HG03159 (cell line): ENCODE measurements at regions not wholly inside any gene's neighbourhood (a gene's known extent, or its start where the extent isn't known, plus 50 kb on each side); places are given as distances from the start of the nearest gene placed in this dataset.

Experiments
- ATAC-seq: cut with Tn5 transposase; IDR thresholded peaks from one replicate; pipeline ENCODE4 v1.9.1; 2021; ENCODE audit warnings: mild to moderate bottlenecking, moderate library complexity; ENCODE audit not compliant: unreplicated experiment

GRCh38 chr15:62920682-62921502 lies 121.7 kb upstream of the TPM1 start:
- no peak for ATAC-seq

DNA sequence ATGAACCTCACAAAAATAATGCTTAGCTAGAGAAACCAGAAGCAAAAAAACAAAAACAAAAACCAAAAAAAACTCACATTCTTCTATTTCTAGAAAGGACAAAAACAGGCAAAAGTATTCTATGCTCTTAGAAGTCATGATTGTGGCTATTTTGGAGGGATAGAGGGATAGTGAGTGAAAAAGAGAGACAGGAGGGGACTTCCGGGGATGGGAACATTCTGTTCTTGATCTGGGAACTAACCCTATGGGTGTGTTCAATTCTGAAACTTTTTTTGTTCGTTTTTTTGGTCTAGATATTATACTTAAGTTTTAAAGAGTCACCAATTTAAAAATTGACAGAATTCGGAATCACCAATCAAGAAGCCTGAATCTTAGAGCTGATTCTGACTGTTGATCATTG lies 120.0 kb upstream of the TPM1 start:
- ATAC-seq: no peak

- ATAC-seq: no peak
Observed at GRCh38 chr15:62925875-62926274, 116.7 kb upstream of the TPM1 start.

DNA sequence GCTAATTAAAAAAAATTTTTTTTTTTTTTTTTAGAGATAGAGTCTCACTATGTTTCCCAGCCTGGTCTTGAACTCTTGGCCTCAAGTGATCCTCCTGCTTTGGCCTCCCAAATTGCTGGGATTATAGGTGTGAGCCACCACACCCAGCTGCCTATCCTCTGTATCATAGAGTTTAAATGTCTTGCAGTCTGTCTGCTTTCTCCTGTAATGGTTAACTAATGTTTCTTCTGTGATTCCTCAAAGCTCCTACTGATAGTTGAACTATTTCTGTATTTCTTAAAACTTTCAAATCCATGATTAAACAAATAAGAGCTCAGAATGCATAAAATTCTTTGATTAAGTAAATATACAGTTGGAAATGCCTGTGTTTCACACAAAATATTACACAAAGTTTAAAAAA lies 115.4 kb upstream of the TPM1 start:
- no peak for ATAC-seq

DNA sequence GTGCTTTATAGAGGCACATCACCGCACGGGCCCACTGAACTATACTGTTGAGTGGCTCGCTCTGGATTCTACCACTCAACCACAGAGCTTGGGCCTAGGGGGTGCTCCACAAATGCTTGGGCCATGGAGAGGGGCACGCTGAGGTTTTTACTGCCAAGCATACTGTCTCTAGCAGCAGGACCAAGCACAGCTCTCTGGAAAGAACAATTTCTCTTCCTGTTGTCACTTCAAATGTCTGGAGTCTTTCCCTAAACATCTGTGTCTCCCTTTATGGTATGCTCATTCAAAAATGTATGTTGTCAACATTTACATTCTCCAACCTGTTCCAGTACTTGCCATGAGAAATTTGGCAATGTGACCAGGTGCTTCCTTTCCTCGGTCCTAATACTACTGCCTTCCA lies 114.7 kb upstream of the TPM1 start:
- no peak for ATAC-seq

GRCh38 chr15:62928242-62928999 lies 114.1 kb upstream of the TPM1 start:
- no peak for ATAC-seq

GRCh38 chr15:62929000-62929357 lies 113.6 kb upstream of the TPM1 start:
- ATAC-seq: no peak

GRCh38 chr15:62931650-62932049 lies 110.9 kb upstream of the TPM1 start:
- no peak for ATAC-seq

GRCh38 chr15:62932436-62932835 lies 110.1 kb upstream of the TPM1 start:
- no peak for ATAC-seq

DNA sequence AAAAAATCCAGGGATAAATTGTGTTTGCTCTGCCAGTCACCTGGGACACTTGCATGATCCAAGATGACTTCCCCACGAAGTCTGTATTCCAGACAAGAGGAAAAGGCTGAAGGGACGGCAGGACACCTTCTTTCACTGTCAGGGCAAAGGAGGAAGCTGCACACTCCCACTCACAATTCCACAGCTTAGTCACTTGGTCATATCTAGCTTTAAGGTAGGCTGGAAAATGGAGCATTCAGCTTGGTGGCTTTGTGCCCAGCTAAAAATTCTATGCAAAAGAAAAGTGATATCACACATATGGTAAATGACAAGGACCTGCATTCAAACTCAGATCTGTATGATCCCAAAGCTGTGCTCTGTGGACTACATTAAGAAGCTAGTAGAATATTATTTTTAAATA lies 109.2 kb upstream of the TPM1 start:
- ATAC-seq: no peak

DNA sequence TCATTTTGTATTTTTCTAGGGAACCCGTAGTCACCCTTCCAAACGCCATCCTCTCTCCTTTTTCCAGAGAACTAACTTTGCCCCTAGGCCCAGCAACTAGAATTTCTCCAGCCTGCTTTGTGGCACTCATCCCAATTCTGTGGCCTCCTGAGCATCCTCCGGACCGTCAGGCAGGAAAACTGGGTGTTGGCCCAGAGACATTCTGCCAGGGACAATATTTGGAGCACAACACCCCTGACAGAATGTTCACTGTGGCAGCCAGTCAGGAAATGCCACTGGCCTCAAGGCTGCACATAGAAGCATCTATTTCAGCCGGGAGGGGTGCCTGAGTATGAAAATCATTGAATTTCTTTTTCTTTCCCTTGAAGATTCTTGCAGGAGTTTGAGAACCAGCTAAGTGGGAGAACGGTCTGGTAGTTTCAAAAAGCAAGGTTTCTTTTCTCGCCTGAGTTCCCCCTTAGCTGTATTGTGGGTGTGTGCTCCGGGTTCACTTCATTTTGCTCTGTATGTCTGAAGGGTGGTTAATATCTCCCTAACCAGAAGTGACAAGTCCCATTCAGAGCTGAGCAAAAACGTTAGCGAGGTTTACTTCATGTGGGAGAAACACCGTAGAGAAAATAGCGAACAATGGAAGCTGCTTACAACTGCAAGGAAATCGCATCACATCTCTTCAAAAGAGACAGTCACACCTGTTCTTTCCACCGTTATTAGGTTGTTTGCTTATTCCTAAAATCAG lies 108.1 kb upstream of the TPM1 start:
- ATAC-seq: no peak

DNA sequence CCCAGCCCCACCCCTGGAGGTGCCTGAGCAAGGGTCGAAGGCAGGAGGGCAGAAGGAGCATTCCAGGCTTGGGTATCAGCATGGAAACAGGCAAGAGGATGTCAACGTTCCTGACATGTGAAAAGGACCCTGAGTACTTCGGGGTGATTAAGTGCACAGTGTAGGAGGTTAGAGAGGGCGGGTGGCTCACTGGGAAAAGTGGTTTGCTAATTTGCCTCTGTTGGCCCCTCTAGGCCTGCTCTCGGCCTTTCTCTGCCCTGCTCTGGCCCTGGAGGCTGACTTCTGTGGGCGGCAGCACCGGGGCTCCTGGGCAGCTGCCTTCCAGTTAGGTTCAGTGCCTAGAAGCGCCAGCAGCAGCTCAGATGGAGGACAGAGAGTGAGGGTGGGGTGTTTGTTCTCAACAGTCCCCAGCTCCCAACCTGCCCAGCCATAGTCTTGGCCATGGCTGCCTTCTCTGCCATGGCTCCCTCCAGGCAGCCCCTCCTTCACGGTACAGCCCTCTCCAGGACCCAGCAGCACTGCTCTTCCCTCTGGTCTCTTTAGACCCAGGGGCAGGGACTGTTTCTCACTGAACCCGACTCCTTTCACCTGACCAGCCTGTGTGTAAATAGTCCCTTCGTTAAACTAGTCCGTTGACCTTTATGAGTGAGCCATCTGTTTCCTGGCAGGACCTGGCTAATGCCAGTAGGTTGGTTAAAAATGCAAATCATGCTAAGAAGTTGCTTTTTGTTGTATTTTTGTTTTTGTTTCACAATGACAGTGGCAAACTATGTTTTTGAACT lies 107.1 kb upstream of the TPM1 start:
- ATAC-seq: no peak

DNA sequence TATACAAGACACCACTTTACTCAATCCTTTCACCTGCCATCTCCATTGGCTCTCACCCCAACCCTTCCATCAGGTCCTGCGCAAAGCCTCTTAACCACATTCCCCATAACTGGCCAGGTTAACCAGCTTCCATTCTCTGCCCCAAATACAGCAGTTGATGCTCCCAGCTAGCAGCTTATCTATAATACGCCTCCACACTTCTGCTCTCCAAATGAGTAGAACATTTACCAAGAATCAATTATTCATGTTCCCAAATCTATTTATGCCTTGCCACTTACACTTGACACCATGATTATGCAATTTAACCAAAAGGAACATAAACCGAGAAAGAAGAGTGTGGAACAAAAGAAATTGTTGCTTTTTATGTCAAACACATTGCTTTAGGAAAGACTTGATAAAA lies 103.7 kb upstream of the TPM1 start:
- no peak for ATAC-seq

GRCh38 chr15:62940093-62940754 lies 102.3 kb upstream of the TPM1 start:
- no peak for ATAC-seq

- ATAC-seq: no peak
Observed at GRCh38 chr15:62940755-62941361, 101.7 kb upstream of the TPM1 start.

DNA sequence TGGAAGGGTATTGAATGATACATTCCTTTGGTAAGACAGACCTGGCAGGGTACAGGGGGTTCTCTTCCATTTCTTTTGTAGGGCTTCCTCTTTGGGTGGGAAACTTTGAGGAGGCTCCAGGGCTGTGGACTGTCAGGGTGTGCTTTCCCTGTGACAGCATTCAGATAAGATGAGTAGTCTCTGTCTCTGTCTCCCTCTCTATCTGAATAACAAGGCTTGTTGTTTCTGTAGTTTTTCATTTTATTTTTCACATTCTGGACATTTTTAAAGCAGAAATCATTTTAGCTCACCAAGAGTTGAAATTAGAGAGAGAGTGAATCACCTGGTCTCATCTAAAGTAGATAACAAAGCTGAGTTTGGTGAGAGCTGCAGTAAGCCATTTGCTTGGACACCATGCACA lies 100.8 kb upstream of the TPM1 start:
- ATAC-seq: no peak

DNA sequence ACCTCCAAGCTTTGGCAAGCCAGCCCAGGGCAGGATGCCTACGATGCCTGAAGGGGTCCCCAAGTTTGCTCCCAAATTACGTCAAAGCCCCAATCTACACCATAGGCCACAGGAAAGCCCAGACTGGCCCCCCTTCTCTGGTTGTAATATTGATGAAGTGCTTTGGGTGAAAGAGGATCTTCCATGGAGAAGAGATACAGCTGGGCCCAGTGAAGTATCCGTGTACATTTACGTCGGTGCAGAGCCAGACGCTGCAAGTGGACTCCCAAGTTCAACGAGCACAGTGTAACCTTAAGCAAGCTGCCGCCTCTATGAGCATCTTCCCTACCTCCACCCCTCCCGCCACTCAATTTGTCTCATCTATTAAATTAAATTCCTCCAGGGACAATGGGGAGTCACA lies 100.1 kb upstream of the TPM1 start:
- no peak for ATAC-seq

DNA sequence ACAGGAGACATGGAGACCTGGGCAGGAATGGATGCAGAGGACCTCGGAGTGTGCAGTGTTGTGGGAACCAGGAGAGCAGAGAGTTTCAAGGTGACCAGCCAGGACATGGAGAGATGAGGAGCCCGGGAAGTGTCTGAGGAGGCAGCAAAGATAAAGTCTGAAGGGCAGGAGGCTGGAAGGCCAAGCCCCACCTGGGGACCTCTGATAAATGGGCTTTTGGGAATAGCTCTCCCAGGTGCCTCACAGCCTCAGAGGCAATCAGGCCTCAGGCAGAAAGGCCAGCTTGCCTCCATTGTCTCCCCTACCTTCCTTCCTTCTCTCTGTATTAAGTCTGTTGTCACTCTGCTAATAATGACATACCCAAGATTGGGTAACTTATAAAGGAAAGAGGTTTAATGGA lies 97.5 kb upstream of the TPM1 start:
- no peak for ATAC-seq

GRCh38 chr15:62945760-62946159 lies 96.8 kb upstream of the TPM1 start:
- ATAC-seq: no peak

- ATAC-seq: no peak
Observed at GRCh38 chr15:62946940-62947339, 95.6 kb upstream of the TPM1 start.
